ENCODE measurements at regions not wholly inside any gene's neighbourhood (a gene's known extent, or its start where the extent isn't known, plus 50 kb on each side); places are given as distances from the start of the nearest gene placed in this dataset.
A peak's percentile ranks its signal among the peaks of the same experiment; 100 is the strongest.

GRCh38 chr21:16605597-16605996 is 875.8 kb downstream of the USP25 start:
- H3K9me3 ChIP-seq, result no peaks in the 10 kb centered on the region
- peaks cover 3% of the 10 kb centered on the region for H3K27me3 Mint-ChIP-seq (ENCODE audit: insufficient read depth, unreplicated experiment)
- no peaks in the 10 kb centered on the region for H3K36me3 Mint-ChIP-seq (ENCODE audit: insufficient read depth, unreplicated experiment)
- H3K4me1 Mint-ChIP-seq (ENCODE audit: low read depth, unreplicated experiment), result no peaks in the 10 kb centered on the region
- no peaks in the 10 kb centered on the region for H3K9me3 Mint-ChIP-seq (ENCODE audit: unreplicated experiment)
- H3K4me1 ChIP-seq, result no peaks in the 10 kb centered on the region
- intact Hi-C loops (cut with micrococcal nuclease; ENCODE audit: unreplicated experiment), result no loop called here
- H3K4me3 Mint-ChIP-seq (ENCODE audit: unreplicated experiment), result no peak overlapping the region
- H3K27ac Mint-ChIP-seq (ENCODE audit: unreplicated experiment), result no peak overlapping the region
- H3K27me3 ChIP-seq (replicated peaks; ENCODE audit: control insufficient read depth, insufficient read depth, low read length), result no peaks in the 10 kb centered on the region
- no peak for DNase-seq
- CTCF ChIA-PET, result no interaction called here
- BruUV-seq (replicated peaks), result no TSS peak
- H3K4me3 ChIP-seq (ENCODE audit: low read depth, low read length), result no peak overlapping the region
- H3K36me3 ChIP-seq (ENCODE audit: control insufficient read depth, insufficient read depth, low read length), result no peaks in the 10 kb centered on the region
- POLR2A ChIA-PET, result no interaction called here
- no peak for TF ChIP-seq CTCF (IDR thresholded peaks at IDR 0.05; ENCODE audit: insufficient read depth in 1 of 2, low read depth in 1 of 2, low read length in 1 of 2, severe bottlenecking in 1 of 2, unreplicated experiment in 1 of 2)

DNA sequence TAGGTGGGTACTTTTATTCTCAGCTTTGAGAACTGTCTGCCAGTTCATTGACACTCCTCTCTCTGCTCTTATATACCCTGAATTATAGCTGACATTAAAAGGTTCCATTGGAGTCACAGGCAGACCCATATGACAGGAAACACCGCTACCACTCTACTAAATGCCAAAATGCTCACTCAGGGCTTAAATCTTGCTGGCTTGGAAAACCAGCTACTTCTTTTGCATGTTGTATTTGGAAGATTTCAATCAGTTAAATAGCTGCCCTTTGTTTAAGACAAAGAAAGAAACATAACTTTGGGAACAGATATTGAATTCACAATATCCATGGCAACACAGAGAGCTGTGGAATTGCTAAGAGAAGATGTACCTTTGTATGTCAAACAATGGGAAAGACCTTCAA is 876.5 kb downstream of the USP25 start:
- CTCF ChIA-PET, result no interaction called here
- Histone ChIP-seq H3K9me3 (no peaks in the 10 kb centered on the region), H3K36me3 (ENCODE audit: control insufficient read depth, insufficient read depth, low read length) (no peaks in the 10 kb centered on the region), H3K27me3 (replicated peaks; ENCODE audit: control insufficient read depth, insufficient read depth, low read length) (no peaks in the 10 kb centered on the region), H3K4me3 (ENCODE audit: low read depth, low read length) (no peak overlapping the region), H3K4me1 (no peaks in the 10 kb centered on the region)
- no peak for TF ChIP-seq CTCF (IDR thresholded peaks at IDR 0.05; ENCODE audit: insufficient read depth in 1 of 2, low read depth in 1 of 2, low read length in 1 of 2, severe bottlenecking in 1 of 2, unreplicated experiment in 1 of 2)
- Mint-ChIP-seq H3K36me3 (ENCODE audit: insufficient read depth, unreplicated experiment) (no peaks in the 10 kb centered on the region), H3K27ac (ENCODE audit: unreplicated experiment) (no peak overlapping the region), H3K4me1 (ENCODE audit: low read depth, unreplicated experiment) (no peaks in the 10 kb centered on the region), H3K4me3 (ENCODE audit: unreplicated experiment) (no peak overlapping the region), H3K27me3 (ENCODE audit: insufficient read depth, unreplicated experiment) (peaks cover 3% of the 10 kb centered on the region), H3K9me3 (ENCODE audit: unreplicated experiment) (no peaks in the 10 kb centered on the region)
- no TSS peak for BruUV-seq (replicated peaks)
- no peak for DNase-seq
- POLR2A ChIA-PET, result no interaction called here
- intact Hi-C loops (cut with micrococcal nuclease; ENCODE audit: unreplicated experiment), result no loop called here

- POLR2A ChIA-PET, result no interaction called here
- no peaks in the 10 kb centered on the region for H3K4me1 ChIP-seq
- Mint-ChIP-seq H3K9me3 (ENCODE audit: unreplicated experiment) (no peaks in the 10 kb centered on the region), H3K27me3 (ENCODE audit: insufficient read depth, unreplicated experiment) (peaks cover 3% of the 10 kb centered on the region), H3K36me3 (ENCODE audit: insufficient read depth, unreplicated experiment) (no peaks in the 10 kb centered on the region), H3K4me3 (ENCODE audit: unreplicated experiment) (no peak overlapping the region), H3K27ac (ENCODE audit: unreplicated experiment) (no peak overlapping the region), H3K4me1 (ENCODE audit: low read depth, unreplicated experiment) (no peaks in the 10 kb centered on the region)
- CTCF ChIA-PET, result interaction anchor here (1.0 kb wide), 1 partner anchor 45 kb away, joined by 3 read pairs; no protein-coding TSS in a partner anchor
- BruUV-seq (replicated peaks), result no TSS peak
- peak in 1 of 2 experiments; percentile 7 for DNase-seq
- no peaks in the 10 kb centered on the region for H3K27me3 ChIP-seq (replicated peaks; ENCODE audit: control insufficient read depth, insufficient read depth, low read length)
- peak; percentile 26 to 49 for TF ChIP-seq CTCF (IDR thresholded peaks at IDR 0.05; ENCODE audit: insufficient read depth in 1 of 2, low read depth in 1 of 2, low read length in 1 of 2, severe bottlenecking in 1 of 2, unreplicated experiment in 1 of 2)
- no peaks in the 10 kb centered on the region for H3K36me3 ChIP-seq (ENCODE audit: control insufficient read depth, insufficient read depth, low read length)
- no peak overlapping the region for H3K4me3 ChIP-seq (ENCODE audit: low read depth, low read length)
- no peaks in the 10 kb centered on the region for H3K9me3 ChIP-seq
- intact Hi-C loops (cut with micrococcal nuclease; ENCODE audit: unreplicated experiment), result loop anchor here (1.0 to 2.0 kb wide), 2 partner anchors 86 to 154 kb away; no protein-coding TSS in a partner anchor
Measured at GRCh38 chr21:16608209-16608830, 878.5 kb downstream of the USP25 start.
